ENCODE measurements at regions not wholly inside any gene's neighbourhood (a gene's known extent, or its start where the extent isn't known, plus 50 kb on each side); places are given as distances from the start of the nearest gene placed in this dataset.
A peak's percentile ranks its signal among the peaks of the same experiment; 100 is the strongest.

- no peak for DNase-seq (ENCODE audit: low read depth)
Observed at GRCh38 chr5:168209997-168210396, 81.4 kb upstream of the WWC1 start.

GRCh38 chr5:168211245-168211644 lies 80.2 kb upstream of the WWC1 start:
- DNase-seq (ENCODE audit: low read depth) = no peak

GRCh38 chr5:168211936-168212335 lies 79.5 kb upstream of the WWC1 start:
- DNase-seq (ENCODE audit: low read depth) = no peak

- no peak for DNase-seq (ENCODE audit: low read depth)
Observed at GRCh38 chr5:168214071-168214470, 77.4 kb upstream of the WWC1 start.

GRCh38 chr5:168214886-168215285 lies 76.6 kb upstream of the WWC1 start:
- no peak for DNase-seq (ENCODE audit: low read depth)

- DNase-seq (ENCODE audit: low read depth) = no peak
Observed at GRCh38 chr5:168215646-168216045, 75.8 kb upstream of the WWC1 start.

GRCh38 chr5:168216989-168217388 lies 74.5 kb upstream of the WWC1 start:
- DNase-seq (ENCODE audit: low read depth) = no peak

GRCh38 chr5:168217497-168217896 lies 73.9 kb upstream of the WWC1 start:
- DNase-seq (ENCODE audit: low read depth) = no peak

GRCh38 chr5:168218746-168219145 lies 72.7 kb upstream of the WWC1 start:
- DNase-seq (ENCODE audit: low read depth) = no peak

- peak; percentile 66 for DNase-seq (ENCODE audit: low read depth)
Observed at GRCh38 chr5:168219515-168220410, 71.7 kb upstream of the WWC1 start.

GRCh38 chr5:168224085-168224484 lies 67.4 kb upstream of the WWC1 start:
- no peak for DNase-seq (ENCODE audit: low read depth)

GRCh38 chr5:168226012-168226411 lies 65.4 kb upstream of the WWC1 start:
- DNase-seq (ENCODE audit: low read depth) = no peak

GRCh38 chr5:168227001-168227400 lies 64.4 kb upstream of the WWC1 start:
- no peak for DNase-seq (ENCODE audit: low read depth)

- DNase-seq (ENCODE audit: low read depth) = no peak
Observed at GRCh38 chr5:168227973-168228615, 63.4 kb upstream of the WWC1 start.

GRCh38 chr5:168228668-168229067 lies 62.8 kb upstream of the WWC1 start:
- no peak for DNase-seq (ENCODE audit: low read depth)

- no peak for DNase-seq (ENCODE audit: low read depth)
Observed at GRCh38 chr5:168234133-168234532, 57.3 kb upstream of the WWC1 start.

- DNase-seq (ENCODE audit: low read depth) = no peak
Observed at GRCh38 chr5:168238463-168238862, 53.0 kb upstream of the WWC1 start.

GRCh38 chr5:168239325-168239724 lies 52.1 kb upstream of the WWC1 start:
- DNase-seq (ENCODE audit: low read depth) = no peak

Measured in GM04504 (cell line).